Keratinocyte (primary cell): ENCODE measurements at regions not wholly inside any gene's neighbourhood (a gene's known extent, or its start where the extent isn't known, plus 50 kb on each side); places are given as distances from the start of the nearest gene placed in this dataset.

ENCODE experiments used
- CTCF ChIP-seq, 3 experiments: IDR thresholded peaks in 1 of 3; conservative IDR thresholded peaks in 1 of 3; optimal IDR thresholded peaks in 1 of 3; 2 replicates in 2 of 3; 3 replicates in 1 of 3; pipeline versions ENCODE3 to v1.5.1; 2011; ENCODE audit warnings: low read length in 3 of 3, mild to moderate bottlenecking in 3 of 3, moderate library complexity in 2 of 3, control low read depth in 1 of 3, inconsistent platforms in 1 of 3; ENCODE audit not compliant: insufficient read depth in 2 of 3; ENCODE audit errors: extremely low read depth in 1 of 3
- EZH2 ChIP-seq: IDR thresholded peaks from one replicate; pipeline ENCODE4 v1.6.1; 2012; ENCODE audit warnings: inconsistent platforms, mild to moderate bottlenecking, low read length, moderate library complexity

- TF ChIP-seq CTCF (optimal IDR thresholded peaks at IDR 0.05 in 1 of 3, IDR thresholded peaks at IDR 0.05 in 1 of 3, conservative IDR thresholded peaks at IDR 0.05 in 1 of 3; ENCODE audit: extremely low read depth in 1 of 3, insufficient read depth in 2 of 3, low read length in 3 of 3) (no peak), EZH2 (no peak)
Observed at GRCh38 chr5:51096859-51097258, 286.4 kb upstream of the ISL1 start.
